Adrenal gland (tissue), 9 donors: ENCODE measurements at regions not wholly inside any gene's neighbourhood (a gene's known extent, or its start where the extent isn't known, plus 50 kb on each side); places are given as distances from the start of the nearest gene placed in this dataset.
A peak's percentile ranks its signal among the peaks of the same experiment; 100 is the strongest.

Experiments used
- DNase-seq, 7 donors: peaks; one replicate each; pipeline ENCODE4 v3.0.0-alpha.2; 2019 to 2020
- H3K27ac ChIP-seq, 5 donors: fragments of 200-600 bp; sonication (generic) in 4 of 5; 1 replicate in 3 of 5; 2 replicates in 2 of 5; pipeline versions ENCODE4 v1.5.1 to v1.8.0; 2016 to 2020; ENCODE audit warnings: mild to moderate bottlenecking in 1 of 5
- H3K27me3 ChIP-seq: fragments of 200-600 bp; 2 replicates; pipeline ENCODE4 v1.8.0; 2021
- H3K36me3 ChIP-seq, 2 donors: fragments of 200-600 bp; replicated peaks in 1 of 2; 1 replicate in 1 of 2; 2 replicates in 1 of 2; pipeline versions ENCODE4 v1.5.1 to v1.8.0; 2018 to 2022
- H3K4me1 ChIP-seq, 2 donors: fragments of 200-600 bp; replicated peaks in 1 of 2; 1 replicate in 1 of 2; 2 replicates in 1 of 2; pipeline versions ENCODE4 v1.5.1 to v1.8.0; 2018 to 2021
- H3K4me3 ChIP-seq, 4 donors: fragments of 200-600 bp; sonication (generic) in 3 of 4; one replicate each; pipeline ENCODE4 v1.5.1; 2016 to 2018
- H3K9me3 ChIP-seq, 3 donors: fragments of 200-600 bp; sonication (generic) in 1 of 3; replicated peaks in 1 of 3; 1 replicate in 2 of 3; 2 replicates in 1 of 3; pipeline versions ENCODE4 v1.5.1 to v1.8.0; 2016 to 2021
- CTCF ChIP-seq, 6 experiments: fragments of 450-650 bp in 4 of 6; fragments of 200-600 bp in 2 of 6; sonication (generic) in 1 of 6; IDR thresholded peaks; 1 replicate in 5 of 6; 2 replicates in 1 of 6; pipeline versions ENCODE4 v1.5.1 to v1.8.0; 2016 to 2021; ENCODE audit warnings: antibody characterized with exemption in 6 of 6, mild to moderate bottlenecking in 2 of 6, moderate library complexity in 1 of 6
- POLR2A ChIP-seq, 2 donors: fragments of 450-650 bp; IDR thresholded peaks; one replicate each; pipeline ENCODE4 v1.6.1; 2017; ENCODE audit warnings: antibody characterized with exemption in 2 of 2, mild to moderate bottlenecking in 2 of 2, moderate library complexity in 1 of 2
- WGBS, 4 donors: extraction: QIAGEN DNeasy Blood & Tissue Kit in 2 of 4; methylation state at CpG; one replicate each; pipeline versions ENCODE4 v1.1.5 to v1.1.7; 2013 to 2017; 5-methylcytosine and 5-hydroxymethylcytosine counted together
- intact Hi-C, 2 donors: fragments of 100-400 bp; cut with DNase I; formaldehyde crosslinking; loops; one replicate each; pipeline versions ENCODE4 v1.14.1 to v1.15.0; 2022 to 2023
- donor health status: healthy with polysubstance abuse.
- donor health status: Bipolar disorder and iron deficiency.
- donor health status: DM: yes; HTN: yes; CAD: no.
- donor health status: DM: no; HTN: no; CAD: no.
- donor health status: DM: no; HTN: no; CAD: no.

GRCh38 chr13:26155568-26155967, 66.5 kb downstream of the RNF6 start:
- 92 to 95% (median 94%) methylated on average over 7 of the region's 7 CpGs for WGBS, 4 donors

DNA sequence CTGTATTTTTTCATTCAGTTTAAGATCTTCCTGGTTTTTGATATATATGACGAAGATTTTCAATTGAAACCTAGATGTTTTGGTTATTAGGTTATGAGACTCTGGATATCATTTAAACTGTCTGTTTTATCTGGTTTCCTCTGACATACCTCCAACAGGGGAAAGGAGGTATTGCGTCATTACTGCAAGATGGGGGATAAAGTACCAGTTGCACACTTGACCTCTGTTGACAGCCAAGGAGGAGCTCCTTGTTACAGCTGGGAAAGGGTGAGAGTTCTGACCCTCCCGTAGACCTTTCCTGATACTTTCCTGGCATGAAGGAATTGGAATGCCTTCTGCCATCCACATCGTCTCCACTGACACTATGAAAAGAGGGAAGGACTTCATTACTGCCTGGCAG, 82.0 kb upstream of the SHISA2 start:
- 77 to 88% (median 84%) methylated on average over 2 to 4 of the region's 4 CpGs for WGBS, 4 donors
- Histone ChIP-seq H3K27ac (no peak overlapping the region), H3K4me1 (peaks cover 0 to 8% of the 10 kb centered on the region in 2 donors), H3K27me3 (no peaks in the 10 kb centered on the region), H3K36me3 (no peaks in the 10 kb centered on the region), H3K9me3 (no peaks in the 10 kb centered on the region), H3K4me3 (no peak overlapping the region)
- intact Hi-C loops, result no loop called here
- TF ChIP-seq CTCF (IDR thresholded peaks at IDR 0.05) (no peak), POLR2A (IDR thresholded peaks at IDR 0.05) (no peak)
- no peak for DNase-seq

More at GRCh38 chr13:26155568-26155967, 66.5 kb downstream of the RNF6 start:
- H3K36me3 ChIP-seq, result no peaks in the 10 kb centered on the region
- no peak overlapping the region for H3K4me3 ChIP-seq
- H3K27ac ChIP-seq, result no peak overlapping the region
- no peak for TF ChIP-seq CTCF (IDR thresholded peaks at IDR 0.05)
- TF ChIP-seq POLR2A (IDR thresholded peaks at IDR 0.05), result no peak
- no peaks in the 10 kb centered on the region for H3K4me1 ChIP-seq
- no peaks in the 10 kb centered on the region for H3K9me3 ChIP-seq
- H3K27me3 ChIP-seq, result no peaks in the 10 kb centered on the region
- intact Hi-C loops, result no loop called here
- DNase-seq, result no peak

DNA sequence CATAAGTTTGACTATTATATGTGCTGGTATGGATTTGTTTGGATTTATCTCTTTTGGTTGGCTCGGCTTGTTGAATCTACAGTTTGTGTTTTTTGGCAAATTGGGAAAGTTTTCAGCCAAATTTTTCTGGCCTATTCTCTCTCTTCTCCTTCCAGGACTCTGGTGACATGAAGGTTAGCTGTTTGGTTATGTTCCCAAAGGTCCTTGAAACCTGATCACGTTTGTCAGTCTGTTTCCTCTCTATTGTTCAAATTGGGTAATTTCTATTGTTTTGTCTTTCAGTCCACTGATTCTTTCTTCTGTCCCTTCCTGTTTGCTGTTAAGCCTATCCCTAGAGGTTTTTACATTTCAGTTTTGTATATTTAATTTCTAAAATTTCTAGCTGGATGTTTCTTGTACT, 81.5 kb upstream of the SHISA2 start:
- WGBS, 4 donors, result 20 to 24% (median 22%) methylated on average over 2 of the region's 2 CpGs
- TF ChIP-seq CTCF (IDR thresholded peaks at IDR 0.05), result no peak
- TF ChIP-seq POLR2A (IDR thresholded peaks at IDR 0.05), result no peak
- H3K4me1 ChIP-seq, result peaks cover 0 to 8% of the 10 kb centered on the region in 2 donors
- intact Hi-C loops, result no loop called here
- H3K9me3 ChIP-seq, result no peaks in the 10 kb centered on the region
- no peak overlapping the region for H3K27ac ChIP-seq
- H3K36me3 ChIP-seq, result no peaks in the 10 kb centered on the region
- H3K27me3 ChIP-seq, result no peaks in the 10 kb centered on the region
- H3K4me3 ChIP-seq, result no peak overlapping the region
- no peak for DNase-seq

DNA sequence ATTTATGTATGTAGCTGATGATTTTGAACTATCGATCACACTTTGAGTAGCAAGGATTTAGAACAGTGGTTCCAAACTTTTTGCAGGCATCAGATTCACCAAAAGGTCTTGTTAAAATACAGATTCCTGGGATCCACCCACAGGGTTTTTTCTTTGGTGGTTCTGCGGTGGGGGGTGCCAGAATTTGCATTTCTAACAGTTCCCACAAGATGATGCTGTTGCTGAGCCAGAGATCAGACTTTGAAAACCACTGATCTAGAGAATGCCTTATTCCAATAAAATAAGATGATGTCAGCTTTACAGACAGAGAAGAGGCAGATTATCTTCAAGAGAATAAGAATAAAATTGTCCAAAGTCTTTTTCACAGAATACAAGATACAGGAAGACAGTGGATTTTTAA, 80.9 kb upstream of the SHISA2 start:
- H3K9me3 ChIP-seq, result no peaks in the 10 kb centered on the region
- no peaks in the 10 kb centered on the region for H3K36me3 ChIP-seq
- 51 to 59% (median 53%) methylated on average over 2 of the region's 2 CpGs for WGBS, 4 donors
- no peak overlapping the region for H3K27ac ChIP-seq
- intact Hi-C loops, result no loop called here
- no peaks in the 10 kb centered on the region for H3K27me3 ChIP-seq
- H3K4me1 ChIP-seq, result peaks cover 0 to 8% of the 10 kb centered on the region in 2 donors
- no peak overlapping the region for H3K4me3 ChIP-seq
- peak in 1 of 7 donors; percentile 30 for DNase-seq
- TF ChIP-seq CTCF (IDR thresholded peaks at IDR 0.05), result peak in 4 of 6 experiments; percentile 19 to 50 (median 32)
- no peak for TF ChIP-seq POLR2A (IDR thresholded peaks at IDR 0.05)
